GM23248 (cell line): ENCODE measurements at regions not wholly inside any gene's neighbourhood (a gene's known extent, or its start where the extent isn't known, plus 50 kb on each side); places are given as distances from the start of the nearest gene placed in this dataset.

ENCODE experiments used
- EZH2 ChIP-seq: fragments of 200-600 bp; sonication (generic); IDR thresholded peaks from 2 replicates; pipeline ENCODE4 v1.6.1; 2018; ENCODE audit warnings: antibody characterized with exemption, mild to moderate bottlenecking; ENCODE audit not compliant: insufficient read depth, poor library complexity, severe bottlenecking
- EZH2phosphoT487 ChIP-seq: fragments of 200-600 bp; sonication (generic); IDR thresholded peaks from 2 replicates; pipeline ENCODE4 v1.6.1; 2018; ENCODE audit warnings: antibody characterized with exemption, moderate library complexity, mild to moderate bottlenecking, low read depth; ENCODE audit not compliant: insufficient read depth

GRCh38 chr7:25863005-25863728 is 288.8 kb upstream of the NFE2L3 start:
- no peak for TF ChIP-seq EZH2
- TF ChIP-seq EZH2phosphoT487 = no peak
